GM12878 (cell line): ENCODE measurements at regions not wholly inside any gene's neighbourhood (a gene's known extent, or its start where the extent isn't known, plus 50 kb on each side); places are given as distances from the start of the nearest gene placed in this dataset.

Source experiments
- ATAC-seq: fragments of 200-7000 bp; cut with Tn5 transposase; 3 replicates; pipeline ENCODE4 v1.9.1; 2020; ENCODE audit warnings: mild to moderate bottlenecking, moderate library complexity
- BruUV-seq: library from RNA; stranded (reverse); fragments of 400-500 nt; replicated peaks from 2 replicates; lab custom pipeline; 2021; lab: Mats Ljungman, UMichigan
- CTCF ChIA-PET: fragments of 300-600 bp; sonication (Branson Sonifier 250); formaldehyde crosslinking; extraction: SDS; loops from one replicate; lab custom pipeline; 2021; ENCODE audit warnings: inconsistent platforms; lab: Yijun Ruan, JAX
- POLR2A ChIA-PET: fragments of 350-600 bp; formaldehyde crosslinking; extraction: SDS; loops from one replicate; lab custom pipeline; 2021; ENCODE audit warnings: inconsistent platforms; lab: Charles Lee
- RAD21 ChIA-PET: fragments of 300-600 bp; sonication (Branson Sonifier 250); formaldehyde crosslinking; loops from one replicate; lab custom pipeline; 2023; ENCODE audit warnings: antibody characterized with exemption; ENCODE audit not compliant: unreplicated experiment; lab: Charles Lee
- SMC1A ChIA-PET: fragments of 300-600 bp; sonication (Branson Sonifier 250); formaldehyde crosslinking; loops from one replicate; lab custom pipeline; 2023; ENCODE audit not compliant: unreplicated experiment, uncharacterized antibody; lab: Charles Lee
- DNase-seq: peaks from one replicate; pipeline ENCODE4 v3.0.0-alpha.2; 2011; ENCODE audit warnings: low read depth, low spot score
- FAIRE-seq: peaks from 3 replicates; lab custom pipeline; 2011; peaks lifted over from hg19 to GRCh38; lab: Jason Lieb, UNC
- H2AFZ ChIP-seq: 2 replicates; pipeline ENCODE4 v1.6.0; 2011; ENCODE audit warnings: low read depth, low read length, control low read depth; ENCODE audit not compliant: control insufficient read depth
- H3K27ac ChIP-seq: 2 replicates; pipeline ENCODE4 v1.5.1; 2011; ENCODE audit warnings: control low read depth; ENCODE audit not compliant: control insufficient read depth, insufficient read depth
- H3K27me3 ChIP-seq, 2 experiments: replicated peaks in 1 of 2; 2 replicates each; pipeline versions ENCODE4 v1.6.0 to v1.6.1; 2011; ENCODE audit warnings: low read length in 1 of 2; ENCODE audit not compliant: control insufficient read depth in 2 of 2, insufficient read depth in 2 of 2
- H3K36me3 ChIP-seq, 2 experiments: 2 replicates each; pipeline ENCODE4 v1.5.1; 2011; ENCODE audit warnings: low read length in 1 of 2; ENCODE audit not compliant: control insufficient read depth in 2 of 2, insufficient read depth in 2 of 2
- H3K4me1 ChIP-seq: 2 replicates; pipeline ENCODE4 v1.6.1; 2011; ENCODE audit warnings: mild to moderate bottlenecking, low read length, moderate library complexity, mixed read lengths; ENCODE audit not compliant: control insufficient read depth, insufficient read depth
- H3K4me2 ChIP-seq: 2 replicates; pipeline ENCODE4 v1.6.0; 2011; ENCODE audit warnings: control low read depth; ENCODE audit not compliant: control insufficient read depth, insufficient read depth
- H3K4me3 ChIP-seq: fragments of 200-600 bp; sonication (generic); 2 replicates; pipeline ENCODE4 v1.5.1; 2016
- H3K79me2 ChIP-seq: 2 replicates; pipeline ENCODE4 v1.6.0; 2011; ENCODE audit warnings: low read length; ENCODE audit not compliant: control insufficient read depth, insufficient read depth
- H3K9ac ChIP-seq: 2 replicates; pipeline ENCODE4 v1.8.0; 2011; ENCODE audit warnings: low read length, control low read depth, mixed read lengths; ENCODE audit not compliant: control insufficient read depth, insufficient read depth
- H3K9me3 ChIP-seq: replicated peaks from 3 replicates; pipeline ENCODE4 v1.5.1; 2011; ENCODE audit warnings: mild to moderate bottlenecking, low read length; ENCODE audit not compliant: control insufficient read depth, insufficient read depth
- H4K20me1 ChIP-seq: 2 replicates; pipeline ENCODE4 v1.6.0; 2011; ENCODE audit not compliant: control insufficient read depth, insufficient read depth
- BCL11A ChIP-seq: IDR thresholded peaks from 2 replicates; pipeline ENCODE4 v1.6.1; 2011; ENCODE audit warnings: low read depth, low read length
- CBX5 ChIP-seq: sonication (generic); IDR thresholded peaks from 2 replicates; pipeline ENCODE4 v1.6.1; 2016; ENCODE audit warnings: low read depth, moderate library complexity, mild to moderate bottlenecking, inconsistent platforms
- NFXL1 ChIP-seq: fragments of 450-650 bp; IDR thresholded peaks from 2 replicates; pipeline ENCODE4 v1.6.1; 2017; ENCODE audit warnings: antibody characterized with exemption, mild to moderate bottlenecking, borderline replicate concordance
- NKRF ChIP-seq: fragments of 450-650 bp; conservative IDR thresholded peaks from 2 replicates; pipeline ENCODE4 v1.6.1; 2017; ENCODE audit warnings: mild to moderate bottlenecking, moderate library complexity
- PML ChIP-seq: IDR thresholded peaks from 2 replicates; pipeline ENCODE4 v1.6.1; 2012; ENCODE audit warnings: low read length, inconsistent platforms
- REST ChIP-seq: IDR thresholded peaks from 2 replicates; pipeline ENCODE4 v1.6.1; 2012; ENCODE audit warnings: mild to moderate bottlenecking, low read depth, low read length
- ZNF207 ChIP-seq: fragments of 450-650 bp; IDR thresholded peaks from 2 replicates; pipeline ENCODE4 v1.6.1; 2014; ENCODE audit warnings: antibody characterized with exemption, mild to moderate bottlenecking, borderline replicate concordance
- WGBS: methylation state at CpG from one replicate; pipeline ENCODE4 v1.1.6; 2016; ENCODE audit warnings: low lambda C conversion rate; ENCODE audit not compliant: insufficient replicate concordance, insufficient coverage; ENCODE audit errors: missing lambda C conversion rate; 5-methylcytosine and 5-hydroxymethylcytosine counted together
- in situ Hi-C: fragments of 300-500 bp; cut with MboI; formaldehyde crosslinking; loops from 9 replicates; pipeline ENCODE4 v1.14.3; 2018; ENCODE audit warnings: mixed read lengths
- intact Hi-C: fragments of 100-400 bp; cut with micrococcal nuclease; formaldehyde crosslinking; loops from one replicate; pipeline ENCODE4 v1.14.2; 2022; ENCODE audit not compliant: unreplicated experiment

- no peak for FAIRE-seq
- H3K9ac ChIP-seq, result no peak overlapping the region
- DNase-seq, result no peak
- H3K27me3 ChIP-seq, result no peaks in the 10 kb centered on the region
- H3K36me3 ChIP-seq, result no peaks in the 10 kb centered on the region
- POLR2A ChIA-PET, result no interaction called here
- no peak overlapping the region for H3K4me2 ChIP-seq
- no peaks in the 10 kb centered on the region for H4K20me1 ChIP-seq
- CTCF ChIA-PET, result no interaction called here
- no TSS peak for BruUV-seq
- no peaks in the 10 kb centered on the region for H3K79me2 ChIP-seq
- no peak for TF ChIP-seq NKRF
- RAD21 ChIA-PET, result no interaction called here
- H2AFZ ChIP-seq, result no peak overlapping the region
- H3K4me1 ChIP-seq, result no peaks in the 10 kb centered on the region
- SMC1A ChIA-PET, result no interaction called here
- ATAC-seq, result no peak
- WGBS, result 59% methylated on average over 32 of the region's 34 CpGs
- intact Hi-C loops (no loop called here), in situ Hi-C loops (loop anchor here (25.0 kb wide), 1 partner anchor 106 kb away; no protein-coding TSS in a partner anchor)
- no peak overlapping the region for H3K4me3 ChIP-seq
- no peaks in the 10 kb centered on the region; the same call in 2 of the 3 replicates for H3K9me3 ChIP-seq
- no peak overlapping the region for H3K27ac ChIP-seq
These were observed 659.4 kb downstream of the BRD1 start for GRCh38 chr22:49168219-49168813.

- FAIRE-seq (no peak), DNase-seq (no peak), ATAC-seq (no peak)
- H3K27ac ChIP-seq, result no peak overlapping the region
- no peak overlapping the region for H3K9ac ChIP-seq
- ChIA-PET CTCF (no interaction called here), POLR2A (no interaction called here), SMC1A (no interaction called here), RAD21 (no interaction called here)
- H2AFZ ChIP-seq, result no peak overlapping the region
- intact Hi-C loops, result no loop called here
- no peak overlapping the region for H3K4me3 ChIP-seq
- 26% methylated on average over 11 of the region's 11 CpGs for WGBS
- H3K4me2 ChIP-seq, result no peak overlapping the region
- H3K9me3 ChIP-seq, result no peaks in the 10 kb centered on the region; the same call in 2 of the 3 replicates
- no TSS peak for BruUV-seq
- in situ Hi-C loops, result loop anchor here (25.0 kb wide), 1 partner anchor 104 kb away; no protein-coding TSS in a partner anchor
- H4K20me1 ChIP-seq, result no peaks in the 10 kb centered on the region
- no peaks in the 10 kb centered on the region for H3K36me3 ChIP-seq
- H3K79me2 ChIP-seq, result no peaks in the 10 kb centered on the region
- no peaks in the 10 kb centered on the region for H3K27me3 ChIP-seq
- H3K4me1 ChIP-seq, result no peaks in the 10 kb centered on the region
- no peak for TF ChIP-seq CBX5
- TF ChIP-seq REST, result no peak
- no peak for TF ChIP-seq PML
- TF ChIP-seq NFXL1, result no peak
- TF ChIP-seq ZNF207, result no peak
- TF ChIP-seq BCL11A, result no peak
These were observed 660.9 kb downstream of the BRD1 start for GRCh38 chr22:49166746-49167145.
